H1 (cell line): ENCODE measurements at regions not wholly inside any gene's neighbourhood (a gene's known extent, or its start where the extent isn't known, plus 50 kb on each side); places are given as distances from the start of the nearest gene placed in this dataset.

ENCODE experiments used
- CBX8 ChIP-seq: fragments of 300-800, 300-1000 bp; sonication (generic); IDR thresholded peaks from 2 replicates; pipeline ENCODE4 v1.7.1; 2016; ENCODE audit warnings: low read depth, low read length, borderline replicate concordance
- EGR1 ChIP-seq: IDR thresholded peaks from 2 replicates; pipeline ENCODE4 v1.6.1; 2011; ENCODE audit warnings: low read depth, low read length, borderline replicate concordance
- HDAC6 ChIP-seq: IDR thresholded peaks from one replicate; pipeline ENCODE4 v1.7.1; 2012; ENCODE audit warnings: low read depth, mild to moderate bottlenecking, inconsistent platforms, low read length, moderate library complexity
- TF ChIP-seq, protein P1 (sequence below): fragments of 300-600 bp; sonication (generic); IDR thresholded peaks from 2 replicates; pipeline ENCODE4 v1.7.1; 2012; ENCODE audit warnings: low read length, moderate library complexity, mild to moderate bottlenecking, inconsistent platforms; ENCODE audit not compliant: insufficient replicate concordance
- TF ChIP-seq, protein P2 (sequence below), 3 experiments: IDR thresholded peaks; 1 replicate in 2 of 3; 2 replicates in 1 of 3; pipeline versions ENCODE4 v1.5.1 to v1.6.1; 2011; ENCODE audit warnings: low read length in 3 of 3, mild to moderate bottlenecking in 3 of 3, inconsistent platforms in 2 of 3, low read depth in 1 of 3, moderate library complexity in 1 of 3; ENCODE audit not compliant: insufficient read depth in 1 of 3; ENCODE audit errors: control extremely low read depth in 1 of 3

DNA sequence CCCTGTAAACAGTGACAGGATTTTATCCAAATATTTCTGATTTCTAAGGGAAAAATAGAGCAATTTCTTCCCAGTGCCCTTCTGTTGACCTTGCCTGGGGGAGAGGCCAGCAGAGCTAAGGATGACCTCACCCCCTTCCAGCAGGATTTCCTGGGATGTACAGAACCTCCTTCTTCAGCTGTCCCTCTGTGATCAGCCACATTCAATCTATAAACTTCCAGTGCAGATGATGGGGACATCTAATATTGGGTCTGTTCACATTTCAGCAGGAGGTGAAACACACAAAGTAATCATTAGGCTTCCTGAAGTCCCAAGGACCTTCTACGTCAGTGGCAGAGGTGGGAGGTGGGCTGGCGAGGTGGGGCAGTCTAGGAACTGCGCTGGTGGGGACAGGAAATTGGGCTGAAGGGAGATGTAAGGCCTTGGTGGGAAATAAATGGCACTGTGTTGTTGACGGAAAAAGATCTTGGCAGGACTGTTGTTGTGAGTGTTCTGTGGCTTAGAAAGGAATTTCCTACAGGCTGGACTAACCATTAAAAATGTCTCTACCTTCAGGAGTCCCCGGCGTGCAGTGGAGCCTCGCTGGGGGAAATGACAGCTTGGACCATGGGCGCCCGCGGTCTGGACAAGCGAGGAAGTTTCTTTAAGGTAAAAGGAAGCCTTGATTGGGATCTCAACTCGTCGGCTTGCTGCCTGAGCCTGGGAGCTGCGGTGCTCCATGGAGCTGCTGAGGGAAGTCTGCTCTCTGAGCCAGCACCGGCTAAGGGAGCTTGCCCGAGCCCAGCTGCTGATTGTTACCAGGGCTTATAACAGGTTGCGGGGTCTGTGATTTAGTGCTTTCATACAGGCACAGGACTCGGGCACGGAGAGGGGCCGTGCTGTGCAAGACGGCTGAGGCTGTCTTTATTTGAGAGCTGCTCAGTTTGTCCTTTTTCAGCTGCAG is 127.9 kb upstream of the NAA20 start:
- TF ChIP-seq, protein P1, sequence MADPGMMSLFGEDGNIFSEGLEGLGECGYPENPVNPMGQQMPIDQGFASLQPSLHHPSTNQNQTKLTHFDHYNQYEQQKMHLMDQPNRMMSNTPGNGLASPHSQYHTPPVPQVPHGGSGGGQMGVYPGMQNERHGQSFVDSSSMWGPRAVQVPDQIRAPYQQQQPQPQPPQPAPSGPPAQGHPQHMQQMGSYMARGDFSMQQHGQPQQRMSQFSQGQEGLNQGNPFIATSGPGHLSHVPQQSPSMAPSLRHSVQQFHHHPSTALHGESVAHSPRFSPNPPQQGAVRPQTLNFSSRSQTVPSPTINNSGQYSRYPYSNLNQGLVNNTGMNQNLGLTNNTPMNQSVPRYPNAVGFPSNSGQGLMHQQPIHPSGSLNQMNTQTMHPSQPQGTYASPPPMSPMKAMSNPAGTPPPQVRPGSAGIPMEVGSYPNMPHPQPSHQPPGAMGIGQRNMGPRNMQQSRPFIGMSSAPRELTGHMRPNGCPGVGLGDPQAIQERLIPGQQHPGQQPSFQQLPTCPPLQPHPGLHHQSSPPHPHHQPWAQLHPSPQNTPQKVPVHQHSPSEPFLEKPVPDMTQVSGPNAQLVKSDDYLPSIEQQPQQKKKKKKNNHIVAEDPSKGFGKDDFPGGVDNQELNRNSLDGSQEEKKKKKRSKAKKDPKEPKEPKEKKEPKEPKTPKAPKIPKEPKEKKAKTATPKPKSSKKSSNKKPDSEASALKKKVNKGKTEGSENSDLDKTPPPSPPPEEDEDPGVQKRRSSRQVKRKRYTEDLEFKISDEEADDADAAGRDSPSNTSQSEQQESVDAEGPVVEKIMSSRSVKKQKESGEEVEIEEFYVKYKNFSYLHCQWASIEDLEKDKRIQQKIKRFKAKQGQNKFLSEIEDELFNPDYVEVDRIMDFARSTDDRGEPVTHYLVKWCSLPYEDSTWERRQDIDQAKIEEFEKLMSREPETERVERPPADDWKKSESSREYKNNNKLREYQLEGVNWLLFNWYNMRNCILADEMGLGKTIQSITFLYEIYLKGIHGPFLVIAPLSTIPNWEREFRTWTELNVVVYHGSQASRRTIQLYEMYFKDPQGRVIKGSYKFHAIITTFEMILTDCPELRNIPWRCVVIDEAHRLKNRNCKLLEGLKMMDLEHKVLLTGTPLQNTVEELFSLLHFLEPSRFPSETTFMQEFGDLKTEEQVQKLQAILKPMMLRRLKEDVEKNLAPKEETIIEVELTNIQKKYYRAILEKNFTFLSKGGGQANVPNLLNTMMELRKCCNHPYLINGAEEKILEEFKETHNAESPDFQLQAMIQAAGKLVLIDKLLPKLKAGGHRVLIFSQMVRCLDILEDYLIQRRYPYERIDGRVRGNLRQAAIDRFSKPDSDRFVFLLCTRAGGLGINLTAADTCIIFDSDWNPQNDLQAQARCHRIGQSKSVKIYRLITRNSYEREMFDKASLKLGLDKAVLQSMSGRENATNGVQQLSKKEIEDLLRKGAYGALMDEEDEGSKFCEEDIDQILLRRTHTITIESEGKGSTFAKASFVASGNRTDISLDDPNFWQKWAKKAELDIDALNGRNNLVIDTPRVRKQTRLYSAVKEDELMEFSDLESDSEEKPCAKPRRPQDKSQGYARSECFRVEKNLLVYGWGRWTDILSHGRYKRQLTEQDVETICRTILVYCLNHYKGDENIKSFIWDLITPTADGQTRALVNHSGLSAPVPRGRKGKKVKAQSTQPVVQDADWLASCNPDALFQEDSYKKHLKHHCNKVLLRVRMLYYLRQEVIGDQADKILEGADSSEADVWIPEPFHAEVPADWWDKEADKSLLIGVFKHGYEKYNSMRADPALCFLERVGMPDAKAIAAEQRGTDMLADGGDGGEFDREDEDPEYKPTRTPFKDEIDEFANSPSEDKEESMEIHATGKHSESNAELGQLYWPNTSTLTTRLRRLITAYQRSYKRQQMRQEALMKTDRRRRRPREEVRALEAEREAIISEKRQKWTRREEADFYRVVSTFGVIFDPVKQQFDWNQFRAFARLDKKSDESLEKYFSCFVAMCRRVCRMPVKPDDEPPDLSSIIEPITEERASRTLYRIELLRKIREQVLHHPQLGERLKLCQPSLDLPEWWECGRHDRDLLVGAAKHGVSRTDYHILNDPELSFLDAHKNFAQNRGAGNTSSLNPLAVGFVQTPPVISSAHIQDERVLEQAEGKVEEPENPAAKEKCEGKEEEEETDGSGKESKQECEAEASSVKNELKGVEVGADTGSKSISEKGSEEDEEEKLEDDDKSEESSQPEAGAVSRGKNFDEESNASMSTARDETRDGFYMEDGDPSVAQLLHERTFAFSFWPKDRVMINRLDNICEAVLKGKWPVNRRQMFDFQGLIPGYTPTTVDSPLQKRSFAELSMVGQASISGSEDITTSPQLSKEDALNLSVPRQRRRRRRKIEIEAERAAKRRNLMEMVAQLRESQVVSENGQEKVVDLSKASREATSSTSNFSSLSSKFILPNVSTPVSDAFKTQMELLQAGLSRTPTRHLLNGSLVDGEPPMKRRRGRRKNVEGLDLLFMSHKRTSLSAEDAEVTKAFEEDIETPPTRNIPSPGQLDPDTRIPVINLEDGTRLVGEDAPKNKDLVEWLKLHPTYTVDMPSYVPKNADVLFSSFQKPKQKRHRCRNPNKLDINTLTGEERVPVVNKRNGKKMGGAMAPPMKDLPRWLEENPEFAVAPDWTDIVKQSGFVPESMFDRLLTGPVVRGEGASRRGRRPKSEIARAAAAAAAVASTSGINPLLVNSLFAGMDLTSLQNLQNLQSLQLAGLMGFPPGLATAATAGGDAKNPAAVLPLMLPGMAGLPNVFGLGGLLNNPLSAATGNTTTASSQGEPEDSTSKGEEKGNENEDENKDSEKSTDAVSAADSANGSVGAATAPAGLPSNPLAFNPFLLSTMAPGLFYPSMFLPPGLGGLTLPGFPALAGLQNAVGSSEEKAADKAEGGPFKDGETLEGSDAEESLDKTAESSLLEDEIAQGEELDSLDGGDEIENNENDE: no peak
- TF ChIP-seq EGR1: no peak
- no peak for TF ChIP-seq HDAC6
- TF ChIP-seq, protein P2, sequence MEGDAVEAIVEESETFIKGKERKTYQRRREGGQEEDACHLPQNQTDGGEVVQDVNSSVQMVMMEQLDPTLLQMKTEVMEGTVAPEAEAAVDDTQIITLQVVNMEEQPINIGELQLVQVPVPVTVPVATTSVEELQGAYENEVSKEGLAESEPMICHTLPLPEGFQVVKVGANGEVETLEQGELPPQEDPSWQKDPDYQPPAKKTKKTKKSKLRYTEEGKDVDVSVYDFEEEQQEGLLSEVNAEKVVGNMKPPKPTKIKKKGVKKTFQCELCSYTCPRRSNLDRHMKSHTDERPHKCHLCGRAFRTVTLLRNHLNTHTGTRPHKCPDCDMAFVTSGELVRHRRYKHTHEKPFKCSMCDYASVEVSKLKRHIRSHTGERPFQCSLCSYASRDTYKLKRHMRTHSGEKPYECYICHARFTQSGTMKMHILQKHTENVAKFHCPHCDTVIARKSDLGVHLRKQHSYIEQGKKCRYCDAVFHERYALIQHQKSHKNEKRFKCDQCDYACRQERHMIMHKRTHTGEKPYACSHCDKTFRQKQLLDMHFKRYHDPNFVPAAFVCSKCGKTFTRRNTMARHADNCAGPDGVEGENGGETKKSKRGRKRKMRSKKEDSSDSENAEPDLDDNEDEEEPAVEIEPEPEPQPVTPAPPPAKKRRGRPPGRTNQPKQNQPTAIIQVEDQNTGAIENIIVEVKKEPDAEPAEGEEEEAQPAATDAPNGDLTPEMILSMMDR (IDR thresholded peaks at IDR 0.05; ENCODE audit: control extremely low read depth in 1 of 3, insufficient read depth in 1 of 3, low read depth in 1 of 3, low read length in 3 of 3): no peak
- no peak for TF ChIP-seq CBX8
